Naive thymus-derived CD8-positive, alpha-beta T cell (primary cell): ENCODE measurements at regions not wholly inside any gene's neighbourhood (a gene's known extent, or its start where the extent isn't known, plus 50 kb on each side); places are given as distances from the start of the nearest gene placed in this dataset.

Experiments
- ATAC-seq, 2 donors: fragments of 150-1000 bp; cut with Tn5 transposase in 1 of 2; sonication (Bioruptor Pico), chemical (Tn5 transposase) in 1 of 2; 1 replicate in 1 of 2; 2 replicates in 1 of 2; pipeline ENCODE4 v1.10.0; 2021; ENCODE audit warnings: mild to moderate bottlenecking in 2 of 2, moderate library complexity in 2 of 2
- POLR2A ChIA-PET: fragments of 350-600 bp; sonication (Branson Sonifier 250); formaldehyde crosslinking; loops from one replicate; lab custom pipeline; 2021; ENCODE audit warnings: antibody characterized with exemption; lab: Charles Lee
- DNase-seq, 10 donors: peaks; one replicate each; pipeline versions ENCODE4 v3.0.0 to v3.0.0-alpha.2; 2020 to 2022
- H3K27ac Mint-ChIP-seq, 10 donors: one replicate each; pipeline ENCODE4 v1.8.0; 2020 to 2022; ENCODE audit warnings: mild to moderate bottlenecking in 10 of 10, mixed read lengths in 10 of 10, moderate library complexity in 4 of 10, inconsistent platforms in 1 of 10
- H3K27me3 Mint-ChIP-seq, 5 donors: one replicate each; pipeline ENCODE4 v1.8.0; 2021 to 2022; ENCODE audit warnings: mixed read lengths in 5 of 5
- H3K36me3 Mint-ChIP-seq, 3 donors: one replicate each; pipeline ENCODE4 v1.8.0; 2020 to 2022; ENCODE audit warnings: mixed read lengths in 3 of 3, mild to moderate bottlenecking in 2 of 3, inconsistent platforms in 1 of 3
- H3K4me1 Mint-ChIP-seq, 4 donors: one replicate each; pipeline ENCODE4 v1.8.0; 2021 to 2022; ENCODE audit warnings: mixed read lengths in 4 of 4
- H3K4me3 Mint-ChIP-seq, 10 donors: one replicate each; pipeline ENCODE4 v1.8.0; 2020 to 2022; ENCODE audit warnings: mild to moderate bottlenecking in 10 of 10, mixed read lengths in 10 of 10, moderate library complexity in 6 of 10, inconsistent platforms in 1 of 10
- H3K9me3 Mint-ChIP-seq, 9 donors: one replicate each; pipeline ENCODE4 v1.8.0; 2020 to 2022; ENCODE audit warnings: mixed read lengths in 9 of 9, mild to moderate bottlenecking in 3 of 9, inconsistent platforms in 1 of 9, moderate library complexity in 1 of 9

- DNase-seq (no peak), ATAC-seq (no peak)
- POLR2A ChIA-PET, result no interaction called here
- H3K4me3 Mint-ChIP-seq, result no peak overlapping the region
- H3K27ac Mint-ChIP-seq, result no peak overlapping the region
- H3K36me3 Mint-ChIP-seq, result no peaks in the 10 kb centered on the region
- H3K4me1 Mint-ChIP-seq, result no peaks in the 10 kb centered on the region
- no peaks in the 10 kb centered on the region for H3K27me3 Mint-ChIP-seq
- H3K9me3 Mint-ChIP-seq, result peaks cover 0 to 17% (median 2%) of the 10 kb centered on the region in 9 donors
Observed at GRCh38 chr11:96694338-96694737, 304.5 kb downstream of the JRKL start.

DNA sequence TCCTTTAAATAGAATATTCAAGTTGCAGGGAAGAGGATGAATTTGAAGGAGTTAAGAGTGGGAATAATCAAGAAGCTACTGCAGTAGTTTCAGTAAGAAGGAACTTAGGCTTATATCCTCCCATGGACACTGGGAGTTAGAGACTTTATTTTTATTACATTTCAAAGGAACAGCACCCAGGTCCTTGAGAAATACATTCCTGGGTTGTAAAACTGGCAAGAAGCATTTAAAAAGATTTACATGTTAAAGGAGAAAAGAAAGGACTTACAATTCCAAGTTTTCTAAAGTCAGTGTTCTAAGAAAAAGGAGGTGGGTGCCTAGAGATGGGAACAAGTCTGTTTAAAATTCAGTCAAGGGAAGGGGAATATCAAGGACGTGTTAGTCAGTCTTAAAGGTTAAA is 306.9 kb downstream of the JRKL start:
- ATAC-seq, result no peak
- Mint-ChIP-seq H3K9me3 (peaks cover 0 to 25% (median 4%) of the 10 kb centered on the region in 9 donors), H3K27ac (no peak overlapping the region), H3K4me3 (no peak overlapping the region), H3K36me3 (no peaks in the 10 kb centered on the region), H3K27me3 (no peaks in the 10 kb centered on the region), H3K4me1 (no peaks in the 10 kb centered on the region)
- POLR2A ChIA-PET, result no interaction called here
- DNase-seq, result no peak

DNA sequence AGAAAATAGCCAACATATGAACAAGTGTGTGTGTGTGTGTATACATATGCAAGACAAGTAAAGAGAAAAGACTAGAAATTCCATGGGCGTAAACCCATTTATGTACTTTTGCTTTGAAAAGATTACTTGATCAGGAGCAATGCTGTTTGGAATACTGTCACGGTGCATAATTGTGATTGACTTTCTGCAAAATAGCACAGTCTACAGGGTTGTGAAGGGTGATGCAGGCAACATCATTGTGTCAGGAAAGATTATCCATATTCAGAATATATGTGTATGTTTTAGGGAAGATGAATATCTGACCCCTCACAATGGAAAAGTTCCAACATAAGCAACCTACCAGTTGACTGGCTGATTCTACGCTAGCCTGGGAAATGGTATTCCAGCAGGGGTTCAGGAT is 307.7 kb downstream of the JRKL start:
- Mint-ChIP-seq H3K4me3 (no peak overlapping the region), H3K27ac (no peak overlapping the region), H3K4me1 (no peaks in the 10 kb centered on the region), H3K36me3 (no peaks in the 10 kb centered on the region), H3K27me3 (no peaks in the 10 kb centered on the region), H3K9me3 (peaks cover 0 to 26% (median 3%) of the 10 kb centered on the region in 9 donors)
- POLR2A ChIA-PET, result no interaction called here
- ATAC-seq (no peak), DNase-seq (no peak)

GRCh38 chr11:96704847-96705246 is 315.0 kb downstream of the JRKL start:
- Mint-ChIP-seq H3K27ac (no peak overlapping the region), H3K9me3 (peaks cover 0 to 6% (median 0%) of the 10 kb centered on the region in 9 donors), H3K4me1 (no peaks in the 10 kb centered on the region), H3K36me3 (no peaks in the 10 kb centered on the region), H3K27me3 (no peaks in the 10 kb centered on the region), H3K4me3 (no peak overlapping the region)
- ATAC-seq, result no peak
- POLR2A ChIA-PET, result no interaction called here
- DNase-seq, result no peak

- Mint-ChIP-seq H3K4me3 (no peak overlapping the region), H3K27ac (no peak overlapping the region), H3K9me3 (peaks cover 0 to 17% (median 2%) of the 10 kb centered on the region in 9 donors), H3K36me3 (no peaks in the 10 kb centered on the region), H3K27me3 (no peaks in the 10 kb centered on the region), H3K4me1 (no peaks in the 10 kb centered on the region)
- POLR2A ChIA-PET, result no interaction called here
- DNase-seq, result no peak
- ATAC-seq, result no peak
Observed at GRCh38 chr11:96706761-96707160, 316.9 kb downstream of the JRKL start.

DNA sequence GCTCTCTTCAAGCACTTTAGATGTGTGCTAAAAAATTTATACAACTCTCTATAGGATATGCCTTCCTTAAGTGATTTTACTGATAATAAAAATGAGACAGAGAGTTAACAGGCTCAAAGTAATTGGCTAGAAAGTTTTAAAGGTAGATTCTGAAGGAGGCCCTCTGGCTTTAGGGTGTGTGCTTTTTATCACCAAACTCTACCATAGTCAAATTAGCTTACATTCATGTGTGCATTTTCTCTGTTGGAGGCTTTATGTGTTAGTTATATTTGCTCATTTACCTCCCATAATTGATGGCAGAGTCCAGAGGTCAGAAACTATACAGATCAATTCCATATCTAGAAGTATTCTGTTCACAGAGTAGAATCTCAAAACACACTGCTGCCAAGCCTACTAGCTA is 317.5 kb downstream of the JRKL start:
- Mint-ChIP-seq H3K4me3 (no peak overlapping the region), H3K27me3 (no peaks in the 10 kb centered on the region), H3K4me1 (no peaks in the 10 kb centered on the region), H3K27ac (no peak overlapping the region), H3K9me3 (peaks cover 0 to 17% (median 2%) of the 10 kb centered on the region in 9 donors), H3K36me3 (no peaks in the 10 kb centered on the region)
- DNase-seq (no peak), ATAC-seq (no peak)
- POLR2A ChIA-PET, result no interaction called here

GRCh38 chr11:96708219-96708878 is 318.5 kb downstream of the JRKL start:
- H3K27me3 Mint-ChIP-seq, result no peaks in the 10 kb centered on the region
- POLR2A ChIA-PET, result no interaction called here
- H3K9me3 Mint-ChIP-seq, result peaks cover 0 to 17% (median 2%) of the 10 kb centered on the region in 9 donors
- H3K4me1 Mint-ChIP-seq, result no peaks in the 10 kb centered on the region
- no peak for DNase-seq
- no peak overlapping the region for H3K4me3 Mint-ChIP-seq
- H3K36me3 Mint-ChIP-seq, result no peaks in the 10 kb centered on the region
- ATAC-seq, result no peak
- no peak overlapping the region for H3K27ac Mint-ChIP-seq

DNA sequence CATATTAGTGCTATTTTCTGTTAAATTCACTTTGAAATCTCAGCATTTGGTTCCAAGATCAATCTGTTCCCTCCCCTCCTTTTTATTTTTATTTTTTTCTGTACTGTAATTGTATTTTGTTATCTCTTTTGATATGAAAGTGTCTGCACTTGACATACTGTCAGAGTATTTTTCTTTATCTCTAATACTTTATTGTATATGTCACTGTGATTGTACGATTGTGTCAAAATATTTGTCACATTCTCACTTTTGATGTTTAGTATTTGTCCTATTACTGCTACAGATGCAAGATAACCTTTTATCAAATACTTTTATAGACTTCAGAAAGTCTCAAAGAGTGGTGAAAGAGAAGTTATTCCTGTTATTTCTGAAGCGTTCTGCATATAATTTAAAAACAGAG is 323.5 kb downstream of the JRKL start:
- DNase-seq, result no peak
- no peak overlapping the region for H3K4me3 Mint-ChIP-seq
- H3K36me3 Mint-ChIP-seq, result no peaks in the 10 kb centered on the region
- H3K27ac Mint-ChIP-seq, result no peak overlapping the region
- POLR2A ChIA-PET, result no interaction called here
- H3K27me3 Mint-ChIP-seq, result no peaks in the 10 kb centered on the region
- H3K4me1 Mint-ChIP-seq, result no peaks in the 10 kb centered on the region
- H3K9me3 Mint-ChIP-seq, result peaks cover 0 to 28% (median 2%) of the 10 kb centered on the region in 9 donors
- no peak for ATAC-seq

- Mint-ChIP-seq H3K36me3 (no peaks in the 10 kb centered on the region), H3K27ac (no peak overlapping the region), H3K27me3 (no peaks in the 10 kb centered on the region), H3K9me3 (peaks cover 0 to 28% (median 2%) of the 10 kb centered on the region in 9 donors), H3K4me3 (no peak overlapping the region), H3K4me1 (no peaks in the 10 kb centered on the region)
- DNase-seq (no peak), ATAC-seq (no peak)
- POLR2A ChIA-PET, result no interaction called here
Observed at GRCh38 chr11:96714689-96715088, 324.9 kb downstream of the JRKL start.

DNA sequence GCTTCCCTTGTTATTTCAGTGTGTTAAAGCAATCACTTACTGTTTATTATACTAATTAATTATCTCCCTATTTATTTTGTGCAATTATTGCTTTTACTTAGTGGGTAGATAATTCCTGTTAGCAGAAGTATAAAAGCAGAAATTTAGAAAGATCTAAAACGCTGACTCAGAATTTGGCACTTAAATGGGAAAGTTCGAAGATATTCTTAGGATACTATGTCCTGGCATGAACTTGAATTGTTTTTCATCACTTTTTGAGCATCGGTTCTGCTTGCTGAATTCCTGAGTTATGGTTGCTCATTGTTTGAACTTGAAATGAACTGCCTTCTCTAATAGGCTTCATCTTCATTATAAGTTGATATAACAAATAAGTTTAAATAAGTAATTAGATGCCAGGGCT is 325.4 kb downstream of the JRKL start:
- DNase-seq (no peak), ATAC-seq (no peak)
- Mint-ChIP-seq H3K27ac (no peak overlapping the region), H3K27me3 (no peaks in the 10 kb centered on the region), H3K36me3 (no peaks in the 10 kb centered on the region), H3K4me1 (no peaks in the 10 kb centered on the region), H3K4me3 (no peak overlapping the region), H3K9me3 (peaks cover 0 to 27% (median 2%) of the 10 kb centered on the region in 9 donors)
- POLR2A ChIA-PET, result no interaction called here

GRCh38 chr11:96736601-96737000 is 346.8 kb downstream of the JRKL start:
- DNase-seq, result no peak
- POLR2A ChIA-PET, result no interaction called here
- peaks cover 0 to 10% (median 5%) of the 10 kb centered on the region in 9 donors for H3K9me3 Mint-ChIP-seq
- no peaks in the 10 kb centered on the region for H3K27me3 Mint-ChIP-seq
- H3K4me1 Mint-ChIP-seq, result no peaks in the 10 kb centered on the region
- ATAC-seq, result no peak
- no peaks in the 10 kb centered on the region for H3K36me3 Mint-ChIP-seq
- H3K4me3 Mint-ChIP-seq, result no peak overlapping the region
- H3K27ac Mint-ChIP-seq, result no peak overlapping the region

DNA sequence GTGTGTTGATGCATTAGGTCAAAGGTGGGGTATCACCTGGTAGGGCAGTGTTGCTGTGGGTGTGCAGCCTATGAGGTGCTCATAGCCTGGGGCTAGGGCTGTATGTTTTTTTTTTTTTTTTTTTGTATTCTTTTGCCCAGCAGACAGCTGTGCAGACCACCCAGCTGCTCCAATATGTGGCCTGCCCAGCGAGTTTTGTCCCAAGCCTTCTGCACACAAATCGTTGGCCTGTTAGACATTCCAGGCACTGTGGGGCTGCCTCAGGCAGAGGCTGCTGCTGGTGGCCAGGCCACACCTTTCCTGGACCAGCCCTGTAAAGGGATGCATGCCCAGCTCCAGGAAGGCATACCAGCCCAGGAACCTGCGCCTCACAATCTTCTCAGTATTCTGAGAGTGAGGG is 348.5 kb downstream of the JRKL start:
- ATAC-seq (no peak), DNase-seq (no peak)
- POLR2A ChIA-PET, result no interaction called here
- H3K27me3 Mint-ChIP-seq, result no peaks in the 10 kb centered on the region
- H3K27ac Mint-ChIP-seq, result no peak overlapping the region
- H3K36me3 Mint-ChIP-seq, result no peaks in the 10 kb centered on the region
- H3K4me3 Mint-ChIP-seq, result no peak overlapping the region
- peaks cover 0 to 13% (median 6%) of the 10 kb centered on the region in 9 donors for H3K9me3 Mint-ChIP-seq
- no peaks in the 10 kb centered on the region for H3K4me1 Mint-ChIP-seq

GRCh38 chr11:96741068-96741467 is 351.3 kb downstream of the JRKL start:
- DNase-seq (no peak), ATAC-seq (no peak)
- Mint-ChIP-seq H3K27me3 (no peaks in the 10 kb centered on the region), H3K36me3 (no peaks in the 10 kb centered on the region), H3K27ac (no peak overlapping the region), H3K4me3 (no peak overlapping the region), H3K4me1 (no peaks in the 10 kb centered on the region), H3K9me3 (peaks cover 0 to 14% (median 7%) of the 10 kb centered on the region in 9 donors)
- POLR2A ChIA-PET, result no interaction called here

DNA sequence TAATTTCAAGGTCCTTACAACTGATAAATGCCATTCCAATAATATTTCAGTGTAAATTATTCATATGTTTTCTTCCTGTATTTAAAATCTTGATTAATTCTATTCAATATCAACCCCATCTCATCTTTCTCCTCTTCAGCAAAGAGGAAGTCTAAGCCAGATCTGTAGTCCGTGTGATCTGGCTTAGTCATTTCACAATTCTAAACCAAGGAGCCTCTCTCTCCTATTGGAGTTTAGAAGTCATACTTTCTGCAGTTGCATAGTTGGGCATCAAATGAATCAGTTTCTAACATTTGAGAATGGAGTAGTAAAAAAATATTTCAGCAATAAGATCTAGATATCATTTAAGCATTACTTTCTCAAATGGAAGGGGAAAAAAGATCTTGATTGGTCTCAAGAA is 354.9 kb downstream of the JRKL start:
- POLR2A ChIA-PET, result no interaction called here
- no peak for ATAC-seq
- Mint-ChIP-seq H3K9me3 (peaks cover 0 to 8% (median 2%) of the 10 kb centered on the region in 9 donors), H3K4me3 (no peak overlapping the region), H3K27ac (no peak overlapping the region), H3K27me3 (no peaks in the 10 kb centered on the region), H3K4me1 (no peaks in the 10 kb centered on the region), H3K36me3 (no peaks in the 10 kb centered on the region)
- no peak for DNase-seq
